ENCODE measurements at regions not wholly inside any gene's neighbourhood (a gene's known extent, or its start where the extent isn't known, plus 50 kb on each side); places are given as distances from the start of the nearest gene placed in this dataset.

DNA sequence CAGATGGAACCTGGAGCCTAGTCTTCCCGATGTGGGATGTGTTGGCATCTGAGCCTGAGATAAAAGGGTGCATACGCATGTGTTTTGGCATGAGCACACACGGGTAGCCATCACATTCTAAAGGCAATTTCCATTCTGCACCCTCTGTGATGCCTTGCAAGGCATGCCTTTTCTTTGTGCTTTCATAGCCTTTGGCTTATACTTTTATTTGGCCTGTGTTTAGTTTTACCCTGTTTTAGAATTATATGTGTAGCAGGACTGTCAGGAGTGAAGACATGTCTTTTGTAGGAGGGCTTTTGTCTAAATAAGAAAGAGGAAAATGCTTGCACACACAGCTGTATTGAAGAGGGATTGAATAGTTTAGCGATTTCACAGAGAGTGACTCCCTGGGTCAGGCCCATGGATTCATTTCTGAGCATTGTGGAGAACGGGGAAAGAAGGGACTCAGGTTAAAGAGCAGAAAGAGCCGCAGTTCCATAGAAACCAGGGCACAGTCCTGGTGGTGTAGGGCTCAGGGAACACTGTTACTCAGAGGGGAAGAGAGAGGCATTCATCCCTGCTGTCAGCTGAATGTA is 530.2 kb downstream of the DHX35 start:
- Histone ChIP-seq H3K27me3 (ENCODE audit: control insufficient read depth, insufficient read depth, low read length) (no peaks in the 10 kb centered on the region), H3K36me3 (ENCODE audit: control insufficient read depth, insufficient read depth, low read length) (no peaks in the 10 kb centered on the region), H3K4me3 (ENCODE audit: low read depth, low read length) (no peak overlapping the region)
- no peak for DNase-seq (ENCODE audit: low read depth)
- TF ChIP-seq, protein P1, sequence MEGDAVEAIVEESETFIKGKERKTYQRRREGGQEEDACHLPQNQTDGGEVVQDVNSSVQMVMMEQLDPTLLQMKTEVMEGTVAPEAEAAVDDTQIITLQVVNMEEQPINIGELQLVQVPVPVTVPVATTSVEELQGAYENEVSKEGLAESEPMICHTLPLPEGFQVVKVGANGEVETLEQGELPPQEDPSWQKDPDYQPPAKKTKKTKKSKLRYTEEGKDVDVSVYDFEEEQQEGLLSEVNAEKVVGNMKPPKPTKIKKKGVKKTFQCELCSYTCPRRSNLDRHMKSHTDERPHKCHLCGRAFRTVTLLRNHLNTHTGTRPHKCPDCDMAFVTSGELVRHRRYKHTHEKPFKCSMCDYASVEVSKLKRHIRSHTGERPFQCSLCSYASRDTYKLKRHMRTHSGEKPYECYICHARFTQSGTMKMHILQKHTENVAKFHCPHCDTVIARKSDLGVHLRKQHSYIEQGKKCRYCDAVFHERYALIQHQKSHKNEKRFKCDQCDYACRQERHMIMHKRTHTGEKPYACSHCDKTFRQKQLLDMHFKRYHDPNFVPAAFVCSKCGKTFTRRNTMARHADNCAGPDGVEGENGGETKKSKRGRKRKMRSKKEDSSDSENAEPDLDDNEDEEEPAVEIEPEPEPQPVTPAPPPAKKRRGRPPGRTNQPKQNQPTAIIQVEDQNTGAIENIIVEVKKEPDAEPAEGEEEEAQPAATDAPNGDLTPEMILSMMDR (IDR thresholded peaks at IDR 0.05; ENCODE audit: insufficient read depth, low read length, poor library complexity, severe bottlenecking) = no peak

DNA sequence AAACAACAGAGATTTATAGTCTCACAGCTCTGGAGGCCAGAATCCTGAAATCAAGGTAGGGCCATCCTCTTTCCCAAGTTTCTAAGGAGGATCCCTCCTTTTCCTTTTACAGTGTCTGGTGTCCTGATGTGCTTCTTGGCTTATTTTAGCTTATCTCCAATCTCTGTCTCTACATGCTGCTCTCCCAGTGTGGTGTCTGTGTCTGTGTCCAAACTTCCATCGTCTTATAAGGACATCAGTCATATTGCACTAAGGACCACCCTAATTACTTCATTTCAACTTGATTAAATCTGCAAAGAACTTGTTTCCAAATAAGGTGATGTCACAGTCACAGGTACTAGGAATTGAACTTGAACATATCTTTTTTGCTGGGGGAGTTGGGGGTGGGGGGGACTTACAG is 529.6 kb downstream of the DHX35 start:
- no peak for DNase-seq (ENCODE audit: low read depth)
- TF ChIP-seq, protein P1 (IDR thresholded peaks at IDR 0.05; ENCODE audit: insufficient read depth, low read length, poor library complexity, severe bottlenecking) = no peak
- H3K27me3 ChIP-seq (ENCODE audit: control insufficient read depth, insufficient read depth, low read length) = no peaks in the 10 kb centered on the region
- H3K36me3 ChIP-seq (ENCODE audit: control insufficient read depth, insufficient read depth, low read length) = no peaks in the 10 kb centered on the region
- H3K4me3 ChIP-seq (ENCODE audit: low read depth, low read length) = no peak overlapping the region

DNA sequence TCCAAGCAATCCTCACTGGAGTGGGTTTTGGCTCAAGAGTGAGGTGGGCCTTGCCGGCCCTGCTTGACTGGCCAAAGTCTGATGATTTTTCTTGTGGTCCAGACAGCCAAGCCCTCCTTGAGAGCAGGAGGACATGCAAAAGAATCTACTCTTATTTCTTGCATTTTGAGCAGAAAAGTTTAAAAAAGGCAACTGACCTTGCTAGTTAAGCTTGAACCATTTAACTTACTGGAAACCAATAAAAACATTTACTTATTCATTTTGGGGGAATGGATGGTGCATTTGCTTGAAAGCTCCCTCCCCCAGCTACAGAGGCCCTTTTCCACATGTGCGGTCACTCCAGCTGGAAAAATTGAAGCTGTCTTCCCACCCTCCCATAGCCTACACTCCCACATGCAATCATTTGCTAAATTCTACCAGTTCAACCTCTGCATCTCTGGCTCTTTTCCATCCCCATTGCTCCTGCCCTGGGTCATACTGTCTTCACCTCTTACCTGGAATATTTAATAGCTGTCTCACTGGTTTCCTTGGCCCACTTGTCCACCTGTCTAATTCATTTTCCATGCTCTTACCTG is 527.9 kb downstream of the DHX35 start:
- H3K36me3 ChIP-seq (ENCODE audit: control insufficient read depth, insufficient read depth, low read length) = no peaks in the 10 kb centered on the region
- H3K4me3 ChIP-seq (ENCODE audit: low read depth, low read length) = no peak overlapping the region
- DNase-seq (ENCODE audit: low read depth) = no peak
- TF ChIP-seq, protein P1 (IDR thresholded peaks at IDR 0.05; ENCODE audit: insufficient read depth, low read length, poor library complexity, severe bottlenecking) = no peak
- H3K27me3 ChIP-seq (ENCODE audit: control insufficient read depth, insufficient read depth, low read length) = no peaks in the 10 kb centered on the region

DNA sequence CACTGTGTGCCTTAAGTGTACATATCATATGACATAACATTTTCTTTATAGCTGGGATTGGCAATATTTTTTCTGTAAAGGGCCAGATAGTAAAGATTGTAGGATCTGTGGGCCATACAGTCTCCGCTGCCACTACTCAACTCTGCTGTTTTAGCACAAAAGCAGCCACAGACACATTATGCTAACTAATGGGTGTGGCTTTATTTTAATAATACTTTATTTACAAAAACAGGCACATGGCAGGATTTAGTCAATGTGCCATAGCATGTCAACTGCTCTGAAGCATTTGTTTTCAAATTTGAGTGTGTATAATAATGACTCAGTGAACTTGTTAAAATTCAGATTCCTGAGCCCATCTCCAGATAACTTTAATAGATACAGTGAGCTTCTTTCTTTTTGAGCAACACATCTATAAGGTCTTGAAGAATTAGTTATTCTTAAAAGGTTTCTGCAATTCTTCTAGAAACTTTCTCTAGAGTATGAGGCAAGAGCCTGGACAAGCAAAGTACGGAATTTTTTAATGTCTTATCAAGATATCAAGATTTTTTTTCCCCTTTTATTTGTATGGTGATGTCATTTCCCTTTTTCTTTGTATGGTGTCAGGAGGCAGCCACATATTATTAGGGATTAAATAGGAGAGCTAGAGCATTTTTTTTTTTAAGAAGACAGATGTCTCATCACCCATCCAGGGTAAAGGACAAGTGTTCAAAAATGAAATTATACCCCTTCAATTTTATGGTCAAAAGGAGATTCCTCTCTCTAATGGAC is 518.3 kb downstream of the DHX35 start:
- Histone ChIP-seq H3K27me3 (ENCODE audit: control insufficient read depth, insufficient read depth, low read length) (no peaks in the 10 kb centered on the region), H3K4me3 (ENCODE audit: low read depth, low read length) (no peak overlapping the region), H3K36me3 (ENCODE audit: control insufficient read depth, insufficient read depth, low read length) (no peaks in the 10 kb centered on the region)
- TF ChIP-seq, protein P1 (IDR thresholded peaks at IDR 0.05; ENCODE audit: insufficient read depth, low read length, poor library complexity, severe bottlenecking) = no peak
- DNase-seq (ENCODE audit: low read depth) = no peak

DNA sequence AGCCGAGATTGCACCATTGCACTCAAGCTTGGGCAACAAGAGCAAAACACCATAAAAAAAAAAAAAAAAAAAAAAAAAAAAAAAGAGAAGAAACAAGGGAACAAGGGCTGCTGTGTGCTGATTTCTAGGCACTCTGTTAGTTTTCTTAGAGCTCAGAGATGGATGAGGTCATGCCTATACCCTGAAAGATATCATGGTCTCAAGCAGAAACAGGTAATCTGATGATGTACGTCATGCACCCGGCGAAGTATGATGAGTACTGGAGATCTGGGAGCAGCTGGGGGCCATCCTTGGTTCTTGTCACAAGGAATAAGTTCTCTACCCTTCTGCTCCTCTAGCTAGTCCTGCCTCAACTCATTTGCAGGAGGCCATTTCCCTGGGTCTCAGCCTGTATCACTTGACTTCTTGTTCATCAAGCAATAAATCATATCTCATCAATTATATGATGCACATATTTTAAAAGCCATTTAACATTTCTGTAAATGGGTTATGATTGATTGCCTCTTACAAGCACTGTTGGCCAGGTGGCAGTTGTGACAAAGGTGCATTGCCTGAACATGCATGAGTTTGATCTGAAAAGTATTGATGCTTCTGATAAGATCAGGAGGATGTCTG is 517.2 kb downstream of the DHX35 start:
- no peak overlapping the region for H3K4me3 ChIP-seq (ENCODE audit: low read depth, low read length)
- no peak for DNase-seq (ENCODE audit: low read depth)
- H3K27me3 ChIP-seq (ENCODE audit: control insufficient read depth, insufficient read depth, low read length) = no peaks in the 10 kb centered on the region
- no peaks in the 10 kb centered on the region for H3K36me3 ChIP-seq (ENCODE audit: control insufficient read depth, insufficient read depth, low read length)
- TF ChIP-seq, protein P1 (IDR thresholded peaks at IDR 0.05; ENCODE audit: insufficient read depth, low read length, poor library complexity, severe bottlenecking) = no peak

Measured in kidney epithelial cell (primary cell).